Endodermal cell (in vitro differentiated cells): ENCODE measurements at regions not wholly inside any gene's neighbourhood (a gene's known extent, or its start where the extent isn't known, plus 50 kb on each side); places are given as distances from the start of the nearest gene placed in this dataset.

ENCODE experiments used
- DNase-seq: peaks from one replicate; pipeline ENCODE4 v3.0.0-alpha.2; 2017
- H3K27ac ChIP-seq: 2 replicates; pipeline ENCODE4 v1.5.1; 2013; ENCODE audit warnings: mild to moderate bottlenecking, low read depth, low read length, moderate library complexity
- H3K27me3 ChIP-seq: 2 replicates; pipeline ENCODE4 v1.6.1; 2013; ENCODE audit warnings: mild to moderate bottlenecking, low read length, moderate library complexity; ENCODE audit not compliant: insufficient read depth, control insufficient read depth, poor library complexity, severe bottlenecking
- H3K36me3 ChIP-seq: 2 replicates; pipeline ENCODE4 v1.7.0; 2013; ENCODE audit warnings: mild to moderate bottlenecking, low read length, moderate library complexity; ENCODE audit not compliant: control insufficient read depth, insufficient read depth
- H3K4me1 ChIP-seq: one replicate; pipeline ENCODE4 v1.7.0; 2013; ENCODE audit warnings: low read length; ENCODE audit not compliant: control insufficient read depth, insufficient read depth
- H3K4me3 ChIP-seq: 2 replicates; pipeline ENCODE4 v1.5.1; 2013; ENCODE audit warnings: mild to moderate bottlenecking, low read length, moderate library complexity
- H3K9ac ChIP-seq: 2 replicates; pipeline ENCODE4 v1.6.1; 2013; ENCODE audit warnings: mild to moderate bottlenecking, low read length, moderate library complexity; ENCODE audit not compliant: poor library complexity, severe bottlenecking; ENCODE audit errors: extremely low read depth
- H3K9me3 ChIP-seq: 2 replicates; pipeline ENCODE4 v1.6.1; 2013; ENCODE audit warnings: mild to moderate bottlenecking, low read length, moderate library complexity; ENCODE audit not compliant: control insufficient read depth
- H3K27ac Mint-ChIP-seq: 2 replicates; pipeline ENCODE4 v1.8.0; 2020; ENCODE audit warnings: mixed read lengths
- H3K27me3 Mint-ChIP-seq: 2 replicates; pipeline ENCODE4 v1.8.0; 2021; ENCODE audit warnings: mild to moderate bottlenecking, mixed read lengths; ENCODE audit not compliant: insufficient read depth
- H3K36me3 Mint-ChIP-seq: 2 replicates; pipeline ENCODE4 v1.8.0; 2020; ENCODE audit warnings: low read depth, mixed read lengths
- H3K4me1 Mint-ChIP-seq: 2 replicates; pipeline ENCODE4 v1.8.0; 2020; ENCODE audit warnings: mixed read lengths
- H3K4me3 Mint-ChIP-seq: 2 replicates; pipeline ENCODE4 v1.8.0; 2020; ENCODE audit warnings: mild to moderate bottlenecking, moderate library complexity, mixed read lengths
- H3K9me3 Mint-ChIP-seq: 2 replicates; pipeline ENCODE4 v1.8.0; 2020; ENCODE audit warnings: mild to moderate bottlenecking, mixed read lengths
- CTCF ChIP-seq: fragments of 200-600 bp; sonication (generic); conservative IDR thresholded peaks from 2 replicates; pipeline ENCODE4 v1.5.0; 2021; ENCODE audit warnings: antibody characterized with exemption, mild to moderate bottlenecking
- WGBS, 2 experiments: methylation state at CpG; one replicate each; pipeline versions ENCODE4 v1.1.5 to v1.1.7; 2013; ENCODE audit warnings: missing lambda C conversion rate in 2 of 2, mixed read lengths in 1 of 2; ENCODE audit not compliant: insufficient coverage in 1 of 2, insufficient read length in 1 of 2; 5-methylcytosine and 5-hydroxymethylcytosine counted together

- Histone ChIP-seq H3K9me3 (peaks cover 19% of the 10 kb centered on the region), H3K4me3 (no peak overlapping the region), H3K9ac (no peak overlapping the region), H3K4me1 (no peaks in the 10 kb centered on the region), H3K27ac (no peak overlapping the region), H3K36me3 (no peaks in the 10 kb centered on the region), H3K27me3 (no peaks in the 10 kb centered on the region)
- 92 to 95% methylated on average over 2 of the region's 2 CpGs for WGBS, 2 experiments
- Mint-ChIP-seq H3K4me3 (no peak overlapping the region), H3K9me3 (peaks cover 40% of the 10 kb centered on the region), H3K4me1 (no peaks in the 10 kb centered on the region), H3K36me3 (no peaks in the 10 kb centered on the region), H3K27me3 (no peaks in the 10 kb centered on the region), H3K27ac (no peak overlapping the region)
- no peak for DNase-seq
- no peak for TF ChIP-seq CTCF
Measured at GRCh38 chr2:146173934-146174333, 1654.0 kb upstream of the ZEB2 start.

DNA sequence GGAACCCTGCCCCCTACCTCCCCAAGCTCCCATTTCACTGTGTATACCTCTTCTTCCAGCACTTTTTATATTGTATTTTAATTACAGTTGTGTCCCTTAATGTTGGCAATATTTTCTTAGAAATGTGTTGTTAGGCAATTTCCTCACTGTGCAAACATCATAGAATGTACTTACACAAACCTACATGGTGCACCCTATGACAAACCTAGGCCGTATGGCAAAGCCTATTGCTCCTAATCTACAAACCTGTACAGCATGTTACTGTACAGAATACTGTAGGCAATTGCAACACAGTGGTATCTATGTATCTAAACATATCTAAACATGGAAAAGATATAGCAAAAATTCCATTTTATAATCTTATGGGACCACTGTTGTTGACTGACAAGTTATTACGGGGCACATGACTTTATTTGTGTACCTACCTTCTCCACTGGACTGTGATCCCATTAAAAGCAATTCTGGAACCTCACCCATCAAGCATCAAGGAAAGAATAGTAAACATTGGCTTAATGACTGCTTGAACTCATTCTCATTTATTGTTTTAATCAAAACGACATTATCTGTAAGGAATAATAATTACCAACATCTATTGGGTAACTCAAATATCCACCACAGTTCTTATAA is 1641.5 kb upstream of the ZEB2 start:
- 72 to 91% methylated on average over 3 of the region's 3 CpGs for WGBS, 2 experiments
- no peaks in the 10 kb centered on the region for H3K9me3 Mint-ChIP-seq
- H3K36me3 Mint-ChIP-seq = no peaks in the 10 kb centered on the region
- no peaks in the 10 kb centered on the region for H3K27me3 ChIP-seq
- no peaks in the 10 kb centered on the region for H3K27me3 Mint-ChIP-seq
- no peak for DNase-seq
- no peaks in the 10 kb centered on the region for H3K4me1 Mint-ChIP-seq
- no peaks in the 10 kb centered on the region for H3K36me3 ChIP-seq
- H3K27ac ChIP-seq = no peak overlapping the region
- no peak overlapping the region for H3K4me3 ChIP-seq
- no peaks in the 10 kb centered on the region for H3K9me3 ChIP-seq
- H3K27ac Mint-ChIP-seq = no peak overlapping the region
- TF ChIP-seq CTCF = no peak
- H3K4me1 ChIP-seq = no peaks in the 10 kb centered on the region
- H3K4me3 Mint-ChIP-seq = no peak overlapping the region
- no peak overlapping the region for H3K9ac ChIP-seq

DNA sequence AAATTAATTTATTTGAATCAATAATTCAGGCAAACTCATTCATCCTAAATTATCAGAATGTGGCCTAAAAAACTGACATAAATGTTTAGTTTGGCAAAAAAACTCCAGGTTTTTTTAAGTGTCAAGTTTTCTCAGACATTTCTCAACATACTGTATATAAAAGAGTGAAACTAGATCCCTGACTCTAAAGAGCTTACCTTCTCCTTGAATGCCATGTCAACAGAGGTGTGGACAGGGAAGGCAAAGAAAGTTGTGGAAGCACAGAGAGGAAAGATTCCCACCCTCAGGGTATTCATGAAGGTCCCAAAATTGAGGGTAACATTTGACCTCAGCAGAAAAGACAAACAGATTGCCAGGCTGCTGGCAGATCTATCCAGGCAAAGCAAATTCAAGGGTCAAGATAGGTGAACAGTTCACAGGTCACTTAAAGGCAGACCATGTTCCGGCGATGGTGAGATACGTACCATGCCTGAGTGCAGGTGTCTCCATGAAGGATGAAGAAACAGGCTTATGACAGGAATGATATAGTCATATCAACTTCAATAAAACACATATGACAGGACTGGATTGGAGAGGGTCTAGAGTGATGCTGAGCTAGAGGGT is 1638.3 kb upstream of the ZEB2 start:
- H3K4me1 Mint-ChIP-seq = no peaks in the 10 kb centered on the region
- Histone ChIP-seq H3K4me3 (no peak overlapping the region), H3K9ac (no peak overlapping the region), H3K27me3 (no peaks in the 10 kb centered on the region), H3K27ac (no peak overlapping the region), H3K4me1 (no peaks in the 10 kb centered on the region), H3K36me3 (no peaks in the 10 kb centered on the region), H3K9me3 (no peaks in the 10 kb centered on the region)
- H3K4me3 Mint-ChIP-seq = no peak overlapping the region
- no peak for DNase-seq
- no peaks in the 10 kb centered on the region for H3K27me3 Mint-ChIP-seq
- H3K27ac Mint-ChIP-seq = no peak overlapping the region
- no peaks in the 10 kb centered on the region for H3K36me3 Mint-ChIP-seq
- no peak for TF ChIP-seq CTCF
- peaks cover 2% of the 10 kb centered on the region for H3K9me3 Mint-ChIP-seq
- 94 to 100% methylated on average over 3 of the region's 3 CpGs for WGBS, 2 experiments
